GM23338 (cell line): ENCODE measurements at regions not wholly inside any gene's neighbourhood (a gene's known extent, or its start where the extent isn't known, plus 50 kb on each side); places are given as distances from the start of the nearest gene placed in this dataset.

ENCODE experiments used
- ATAC-seq: fragments of 200-7000 bp; cut with Tn5 transposase; 3 replicates; pipeline ENCODE4 v1.9.1; 2020
- DNase-seq: peaks from one replicate; pipeline ENCODE4 v3.0.0-alpha.2; 2015; ENCODE audit warnings: low spot score
- H2AFZ ChIP-seq: fragments of 200-600 bp; sonication (generic); 2 replicates; pipeline ENCODE4 v1.8.0; 2016; ENCODE audit warnings: antibody characterized with exemption, mild to moderate bottlenecking, moderate library complexity
- H3F3A ChIP-seq: fragments of 200-600 bp; sonication (generic); replicated peaks from 2 replicates; pipeline ENCODE4 v1.8.0; 2017; ENCODE audit warnings: antibody characterized with exemption, mixed run types, low read depth
- H3K27ac ChIP-seq: fragments of 200-600 bp; sonication (generic); 2 replicates; pipeline ENCODE4 v1.6.1; 2016; ENCODE audit warnings: low read depth
- H3K27me3 ChIP-seq: fragments of 200-600 bp; sonication (generic); 2 replicates; pipeline ENCODE4 v1.8.0; 2016; ENCODE audit warnings: mild to moderate bottlenecking, mixed run types, moderate library complexity; ENCODE audit not compliant: insufficient read depth
- H3K36me3 ChIP-seq: fragments of 200-600 bp; sonication (generic); 2 replicates; pipeline ENCODE4 v1.8.0; 2016; ENCODE audit warnings: mild to moderate bottlenecking; ENCODE audit not compliant: insufficient read depth
- H3K4me1 ChIP-seq: fragments of 200-600 bp; sonication (generic); 2 replicates; pipeline ENCODE4 v1.8.0; 2016; ENCODE audit warnings: mild to moderate bottlenecking, moderate library complexity; ENCODE audit not compliant: insufficient read depth
- H3K4me2 ChIP-seq: fragments of 200-600 bp; sonication (generic); 2 replicates; pipeline ENCODE4 v1.7.1; 2017; ENCODE audit warnings: mixed run types
- H3K4me3 ChIP-seq: fragments of 200-600 bp; sonication (generic); 2 replicates; pipeline ENCODE4 v1.6.1; 2016; ENCODE audit warnings: mixed run types
- H3K79me2 ChIP-seq: fragments of 200-600 bp; sonication (generic); replicated peaks from 2 replicates; pipeline ENCODE4 v1.8.0; 2017; ENCODE audit warnings: mild to moderate bottlenecking; ENCODE audit not compliant: insufficient read depth
- H3K9me2 ChIP-seq: fragments of 200-600 bp; sonication (generic); 2 replicates; pipeline ENCODE4 v1.8.0; 2017; ENCODE audit not compliant: insufficient read depth
- H4K20me1 ChIP-seq: fragments of 200-600 bp; sonication (generic); replicated peaks from 2 replicates; pipeline ENCODE4 v1.8.0; 2017; ENCODE audit warnings: mild to moderate bottlenecking; ENCODE audit not compliant: insufficient read depth
- H3K27ac Mint-ChIP-seq: 2 replicates; pipeline ENCODE4 v1.8.0; 2020; ENCODE audit warnings: inconsistent platforms, mild to moderate bottlenecking, moderate library complexity, mixed read lengths
- H3K27me3 Mint-ChIP-seq: 3 replicates; pipeline ENCODE4 v1.8.0; 2022; ENCODE audit warnings: low read depth, mild to moderate bottlenecking, moderate library complexity, mixed read lengths, inconsistent platforms; ENCODE audit not compliant: insufficient read depth, poor library complexity
- H3K36me3 Mint-ChIP-seq: 3 replicates; pipeline ENCODE4 v1.8.0; 2021; ENCODE audit warnings: low read depth, mild to moderate bottlenecking, inconsistent platforms, moderate library complexity, mixed read lengths
- H3K4me1 Mint-ChIP-seq: 3 replicates; pipeline ENCODE4 v1.8.0; 2020; ENCODE audit warnings: mild to moderate bottlenecking, inconsistent platforms, mixed read lengths
- H3K4me3 Mint-ChIP-seq: 3 replicates; pipeline ENCODE4 v1.8.0; 2021; ENCODE audit warnings: moderate library complexity, mild to moderate bottlenecking, inconsistent platforms, mixed read lengths
- H3K9me3 Mint-ChIP-seq: 3 replicates; pipeline ENCODE4 v1.8.0; 2020; ENCODE audit warnings: moderate library complexity, mild to moderate bottlenecking, inconsistent platforms, mixed read lengths
- CREB1 ChIP-seq: fragments of 250-450 bp; sonication (Bioruptor Pico); IDR thresholded peaks from 2 replicates; pipeline ENCODE4 v1.5.0; 2020; ENCODE audit warnings: low read depth, mild to moderate bottlenecking, moderate library complexity
- EZH2phosphoT487 ChIP-seq: fragments of 200-600 bp; sonication (generic); IDR thresholded peaks from one replicate; pipeline ENCODE4 v1.8.1; 2018; ENCODE audit warnings: antibody characterized with exemption; ENCODE audit not compliant: unreplicated experiment
- POLR2AphosphoS5 ChIP-seq: IDR thresholded peaks from 2 replicates; pipeline ENCODE4 v1.6.1; 2016; ENCODE audit warnings: antibody characterized with exemption, low read depth
- STAT1 ChIP-seq: IDR thresholded peaks from one replicate; pipeline ENCODE4 v1.6.1; 2016; ENCODE audit warnings: antibody characterized with exemption; ENCODE audit not compliant: unreplicated experiment
- ZNF331 ChIP-seq: fragments of 250-450 bp; sonication (Bioruptor Pico); IDR thresholded peaks from 2 replicates; pipeline ENCODE4 v1.5.0; 2020; ENCODE audit warnings: low read depth, mild to moderate bottlenecking, moderate library complexity
- TF ChIP-seq, protein P1 (sequence below): IDR thresholded peaks from one replicate; pipeline ENCODE4 v1.6.1; 2018; ENCODE audit warnings: antibody characterized with exemption; ENCODE audit not compliant: unreplicated experiment
- TF ChIP-seq, protein P2 (sequence below), 2 experiments: fragments of 200-600 bp in 1 of 2; sonication (generic) in 1 of 2; conservative IDR thresholded peaks; 2 replicates each; pipeline versions ENCODE4 v1.5.1 to v1.6.1; 2016 to 2017; ENCODE audit warnings: antibody characterized with exemption in 2 of 2, low read depth in 2 of 2, mild to moderate bottlenecking in 2 of 2, moderate library complexity in 1 of 2
- TF ChIP-seq, protein P3 (sequence below): fragments of 250-450 bp; sonication (Bioruptor Pico); IDR thresholded peaks from 2 replicates; pipeline ENCODE4 v1.5.0; 2020; ENCODE audit warnings: mild to moderate bottlenecking, moderate library complexity
- TF ChIP-seq, protein P4 (sequence below): IDR thresholded peaks from 2 replicates; pipeline ENCODE4 v1.6.1; 2016; ENCODE audit warnings: antibody characterized with exemption

DNA sequence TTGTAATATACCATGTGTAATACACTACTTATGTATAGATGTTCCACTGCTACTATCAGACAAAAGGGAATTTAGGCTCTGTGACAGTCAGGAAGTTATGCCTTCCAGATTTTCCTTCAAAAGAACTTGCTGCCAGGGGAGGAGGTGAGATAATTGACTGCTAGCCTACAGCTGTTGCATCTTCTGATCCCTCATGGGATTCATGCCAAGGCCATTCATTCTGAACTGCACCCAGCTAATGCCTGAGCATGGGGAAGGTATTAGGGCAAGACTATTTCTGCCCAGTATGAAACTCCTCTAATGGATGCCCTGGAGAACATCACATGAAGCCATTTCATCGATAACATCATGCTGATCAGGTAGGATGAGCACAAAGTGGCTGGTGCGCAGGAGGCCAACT lies 746.5 kb upstream of the ZNF608 start (continued):
- TF ChIP-seq, protein P1, sequence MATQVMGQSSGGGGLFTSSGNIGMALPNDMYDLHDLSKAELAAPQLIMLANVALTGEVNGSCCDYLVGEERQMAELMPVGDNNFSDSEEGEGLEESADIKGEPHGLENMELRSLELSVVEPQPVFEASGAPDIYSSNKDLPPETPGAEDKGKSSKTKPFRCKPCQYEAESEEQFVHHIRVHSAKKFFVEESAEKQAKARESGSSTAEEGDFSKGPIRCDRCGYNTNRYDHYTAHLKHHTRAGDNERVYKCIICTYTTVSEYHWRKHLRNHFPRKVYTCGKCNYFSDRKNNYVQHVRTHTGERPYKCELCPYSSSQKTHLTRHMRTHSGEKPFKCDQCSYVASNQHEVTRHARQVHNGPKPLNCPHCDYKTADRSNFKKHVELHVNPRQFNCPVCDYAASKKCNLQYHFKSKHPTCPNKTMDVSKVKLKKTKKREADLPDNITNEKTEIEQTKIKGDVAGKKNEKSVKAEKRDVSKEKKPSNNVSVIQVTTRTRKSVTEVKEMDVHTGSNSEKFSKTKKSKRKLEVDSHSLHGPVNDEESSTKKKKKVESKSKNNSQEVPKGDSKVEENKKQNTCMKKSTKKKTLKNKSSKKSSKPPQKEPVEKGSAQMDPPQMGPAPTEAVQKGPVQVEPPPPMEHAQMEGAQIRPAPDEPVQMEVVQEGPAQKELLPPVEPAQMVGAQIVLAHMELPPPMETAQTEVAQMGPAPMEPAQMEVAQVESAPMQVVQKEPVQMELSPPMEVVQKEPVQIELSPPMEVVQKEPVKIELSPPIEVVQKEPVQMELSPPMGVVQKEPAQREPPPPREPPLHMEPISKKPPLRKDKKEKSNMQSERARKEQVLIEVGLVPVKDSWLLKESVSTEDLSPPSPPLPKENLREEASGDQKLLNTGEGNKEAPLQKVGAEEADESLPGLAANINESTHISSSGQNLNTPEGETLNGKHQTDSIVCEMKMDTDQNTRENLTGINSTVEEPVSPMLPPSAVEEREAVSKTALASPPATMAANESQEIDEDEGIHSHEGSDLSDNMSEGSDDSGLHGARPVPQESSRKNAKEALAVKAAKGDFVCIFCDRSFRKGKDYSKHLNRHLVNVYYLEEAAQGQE, result no peak
- TF ChIP-seq STAT1 (no peak), EZH2phosphoT487 (no peak), ZNF331 (CRISPR knock-in tag) (no peak)

DNA sequence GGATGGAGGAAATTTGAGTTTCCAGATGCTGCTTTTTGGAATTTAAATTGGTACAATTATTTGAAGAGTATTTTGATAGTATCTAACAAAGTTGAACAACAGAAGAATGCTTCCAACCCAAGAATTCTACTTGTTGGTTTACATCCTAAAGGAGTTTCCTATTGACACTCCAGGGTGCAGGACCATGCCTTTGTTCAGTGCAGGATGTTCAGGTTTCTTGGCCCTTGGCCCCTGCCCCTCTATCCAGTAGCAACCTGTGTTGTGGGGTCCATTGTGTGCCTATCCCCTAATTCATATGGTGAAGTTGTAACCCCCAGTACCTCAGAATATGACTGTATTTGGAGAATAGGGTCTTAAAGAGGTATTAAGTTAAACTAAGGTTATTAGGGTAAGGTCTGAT lies 750.0 kb upstream of the ZNF608 start:
- Mint-ChIP-seq H3K4me1 (peaks cover 27% of the 10 kb centered on the region), H3K9me3 (peaks cover 6% of the 10 kb centered on the region; the same call in 1 of the 3 replicates), H3K4me3 (no peak overlapping the region), H3K27ac (no peak overlapping the region; the same call in 1 of the 2 replicates), H3K27me3 (no peaks in the 10 kb centered on the region), H3K36me3 (peaks cover 12% of the 10 kb centered on the region)
- H3K4me2 ChIP-seq, result peak overlapping the region; percentile 3; the same call in 1 of the 2 replicates
- H3K27me3 ChIP-seq, result no peaks in the 10 kb centered on the region
- H3K27ac ChIP-seq, result no peak overlapping the region
- TF ChIP-seq, protein P2, sequence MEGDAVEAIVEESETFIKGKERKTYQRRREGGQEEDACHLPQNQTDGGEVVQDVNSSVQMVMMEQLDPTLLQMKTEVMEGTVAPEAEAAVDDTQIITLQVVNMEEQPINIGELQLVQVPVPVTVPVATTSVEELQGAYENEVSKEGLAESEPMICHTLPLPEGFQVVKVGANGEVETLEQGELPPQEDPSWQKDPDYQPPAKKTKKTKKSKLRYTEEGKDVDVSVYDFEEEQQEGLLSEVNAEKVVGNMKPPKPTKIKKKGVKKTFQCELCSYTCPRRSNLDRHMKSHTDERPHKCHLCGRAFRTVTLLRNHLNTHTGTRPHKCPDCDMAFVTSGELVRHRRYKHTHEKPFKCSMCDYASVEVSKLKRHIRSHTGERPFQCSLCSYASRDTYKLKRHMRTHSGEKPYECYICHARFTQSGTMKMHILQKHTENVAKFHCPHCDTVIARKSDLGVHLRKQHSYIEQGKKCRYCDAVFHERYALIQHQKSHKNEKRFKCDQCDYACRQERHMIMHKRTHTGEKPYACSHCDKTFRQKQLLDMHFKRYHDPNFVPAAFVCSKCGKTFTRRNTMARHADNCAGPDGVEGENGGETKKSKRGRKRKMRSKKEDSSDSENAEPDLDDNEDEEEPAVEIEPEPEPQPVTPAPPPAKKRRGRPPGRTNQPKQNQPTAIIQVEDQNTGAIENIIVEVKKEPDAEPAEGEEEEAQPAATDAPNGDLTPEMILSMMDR (conservative IDR thresholded peaks at IDR 0.05; ENCODE audit: low read depth in 2 of 2), result no peak
- no peak for TF ChIP-seq EZH2phosphoT487
- TF ChIP-seq ZNF331 (CRISPR knock-in tag), result no peak
- TF ChIP-seq CREB1, result no peak
- TF ChIP-seq, protein P3, sequence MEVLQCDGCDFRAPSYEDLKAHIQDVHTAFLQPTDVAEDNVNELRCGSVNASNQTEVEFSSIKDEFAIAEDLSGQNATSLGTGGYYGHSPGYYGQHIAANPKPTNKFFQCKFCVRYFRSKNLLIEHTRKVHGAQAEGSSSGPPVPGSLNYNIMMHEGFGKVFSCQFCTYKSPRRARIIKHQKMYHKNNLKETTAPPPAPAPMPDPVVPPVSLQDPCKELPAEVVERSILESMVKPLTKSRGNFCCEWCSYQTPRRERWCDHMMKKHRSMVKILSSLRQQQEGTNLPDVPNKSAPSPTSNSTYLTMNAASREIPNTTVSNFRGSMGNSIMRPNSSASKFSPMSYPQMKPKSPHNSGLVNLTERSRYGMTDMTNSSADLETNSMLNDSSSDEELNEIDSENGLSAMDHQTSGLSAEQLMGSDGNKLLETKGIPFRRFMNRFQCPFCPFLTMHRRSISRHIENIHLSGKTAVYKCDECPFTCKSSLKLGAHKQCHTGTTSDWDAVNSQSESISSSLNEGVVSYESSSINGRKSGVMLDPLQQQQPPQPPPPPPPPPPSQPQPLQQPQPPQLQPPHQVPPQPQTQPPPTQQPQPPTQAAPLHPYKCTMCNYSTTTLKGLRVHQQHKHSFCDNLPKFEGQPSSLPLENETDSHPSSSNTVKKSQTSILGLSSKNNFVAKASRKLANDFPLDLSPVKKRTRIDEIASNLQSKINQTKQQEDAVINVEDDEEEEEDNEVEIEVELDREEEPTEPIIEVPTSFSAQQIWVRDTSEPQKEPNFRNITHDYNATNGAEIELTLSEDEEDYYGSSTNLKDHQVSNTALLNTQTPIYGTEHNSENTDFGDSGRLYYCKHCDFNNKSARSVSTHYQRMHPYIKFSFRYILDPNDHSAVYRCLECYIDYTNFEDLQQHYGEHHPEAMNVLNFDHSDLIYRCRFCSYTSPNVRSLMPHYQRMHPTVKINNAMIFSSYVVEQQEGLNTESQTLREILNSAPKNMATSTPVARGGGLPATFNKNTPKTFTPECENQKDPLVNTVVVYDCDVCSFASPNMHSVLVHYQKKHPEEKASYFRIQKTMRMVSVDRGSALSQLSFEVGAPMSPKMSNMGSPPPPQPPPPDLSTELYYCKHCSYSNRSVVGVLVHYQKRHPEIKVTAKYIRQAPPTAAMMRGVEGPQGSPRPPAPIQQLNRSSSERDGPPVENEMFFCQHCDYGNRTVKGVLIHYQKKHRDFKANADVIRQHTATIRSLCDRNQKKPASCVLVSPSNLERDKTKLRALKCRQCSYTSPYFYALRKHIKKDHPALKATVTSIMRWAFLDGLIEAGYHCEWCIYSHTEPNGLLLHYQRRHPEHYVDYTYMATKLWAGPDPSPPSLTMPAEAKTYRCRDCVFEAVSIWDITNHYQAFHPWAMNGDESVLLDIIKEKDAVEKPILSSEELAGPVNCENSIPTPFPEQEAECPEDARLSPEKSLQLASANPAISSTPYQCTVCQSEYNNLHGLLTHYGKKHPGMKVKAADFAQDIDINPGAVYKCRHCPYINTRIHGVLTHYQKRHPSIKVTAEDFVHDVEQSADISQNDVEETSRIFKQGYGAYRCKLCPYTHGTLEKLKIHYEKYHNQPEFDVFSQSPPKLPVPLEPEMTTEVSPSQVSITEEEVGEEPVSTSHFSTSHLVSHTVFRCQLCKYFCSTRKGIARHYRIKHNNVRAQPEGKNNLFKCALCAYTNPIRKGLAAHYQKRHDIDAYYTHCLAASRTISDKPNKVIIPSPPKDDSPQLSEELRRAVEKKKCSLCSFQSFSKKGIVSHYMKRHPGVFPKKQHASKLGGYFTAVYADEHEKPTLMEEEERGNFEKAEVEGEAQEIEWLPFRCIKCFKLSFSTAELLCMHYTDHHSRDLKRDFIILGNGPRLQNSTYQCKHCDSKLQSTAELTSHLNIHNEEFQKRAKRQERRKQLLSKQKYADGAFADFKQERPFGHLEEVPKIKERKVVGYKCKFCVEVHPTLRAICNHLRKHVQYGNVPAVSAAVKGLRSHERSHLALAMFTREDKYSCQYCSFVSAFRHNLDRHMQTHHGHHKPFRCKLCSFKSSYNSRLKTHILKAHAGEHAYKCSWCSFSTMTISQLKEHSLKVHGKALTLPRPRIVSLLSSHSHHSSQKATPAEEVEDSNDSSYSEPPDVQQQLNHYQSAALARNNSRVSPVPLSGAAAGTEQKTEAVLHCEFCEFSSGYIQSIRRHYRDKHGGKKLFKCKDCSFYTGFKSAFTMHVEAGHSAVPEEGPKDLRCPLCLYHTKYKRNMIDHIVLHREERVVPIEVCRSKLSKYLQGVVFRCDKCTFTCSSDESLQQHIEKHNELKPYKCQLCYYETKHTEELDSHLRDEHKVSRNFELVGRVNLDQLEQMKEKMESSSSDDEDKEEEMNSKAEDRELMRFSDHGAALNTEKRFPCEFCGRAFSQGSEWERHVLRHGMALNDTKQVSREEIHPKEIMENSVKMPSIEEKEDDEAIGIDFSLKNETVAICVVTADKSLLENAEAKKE, result 0 out of 2 replicates have a peak, but pooled peaks have one; percentile 7
- no peak for TF ChIP-seq STAT1
- TF ChIP-seq, protein P4, sequence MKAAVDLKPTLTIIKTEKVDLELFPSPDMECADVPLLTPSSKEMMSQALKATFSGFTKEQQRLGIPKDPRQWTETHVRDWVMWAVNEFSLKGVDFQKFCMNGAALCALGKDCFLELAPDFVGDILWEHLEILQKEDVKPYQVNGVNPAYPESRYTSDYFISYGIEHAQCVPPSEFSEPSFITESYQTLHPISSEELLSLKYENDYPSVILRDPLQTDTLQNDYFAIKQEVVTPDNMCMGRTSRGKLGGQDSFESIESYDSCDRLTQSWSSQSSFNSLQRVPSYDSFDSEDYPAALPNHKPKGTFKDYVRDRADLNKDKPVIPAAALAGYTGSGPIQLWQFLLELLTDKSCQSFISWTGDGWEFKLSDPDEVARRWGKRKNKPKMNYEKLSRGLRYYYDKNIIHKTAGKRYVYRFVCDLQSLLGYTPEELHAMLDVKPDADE, result no peak
- TF ChIP-seq POLR2AphosphoS5, result no peak
- no peak overlapping the region for H3K4me3 ChIP-seq
- peaks cover 25% of the 10 kb centered on the region; the same call in 1 of the 2 replicates for H3K4me1 ChIP-seq
- no peak; the same call in 2 of the 3 replicates for ATAC-seq
- no peaks in the 10 kb centered on the region for H3K79me2 ChIP-seq
- peaks cover 3% of the 10 kb centered on the region; the same call in 1 of the 2 replicates for H3K9me2 ChIP-seq
- no peaks in the 10 kb centered on the region for H3F3A ChIP-seq
- no peak overlapping the region for H2AFZ ChIP-seq
- DNase-seq, result no peak
- no peaks in the 10 kb centered on the region for H4K20me1 ChIP-seq
- no peaks in the 10 kb centered on the region for H3K36me3 ChIP-seq
